ENCODE measurements at regions not wholly inside any gene's neighbourhood (a gene's known extent, or its start where the extent isn't known, plus 50 kb on each side); places are given as distances from the start of the nearest gene placed in this dataset.

DNA sequence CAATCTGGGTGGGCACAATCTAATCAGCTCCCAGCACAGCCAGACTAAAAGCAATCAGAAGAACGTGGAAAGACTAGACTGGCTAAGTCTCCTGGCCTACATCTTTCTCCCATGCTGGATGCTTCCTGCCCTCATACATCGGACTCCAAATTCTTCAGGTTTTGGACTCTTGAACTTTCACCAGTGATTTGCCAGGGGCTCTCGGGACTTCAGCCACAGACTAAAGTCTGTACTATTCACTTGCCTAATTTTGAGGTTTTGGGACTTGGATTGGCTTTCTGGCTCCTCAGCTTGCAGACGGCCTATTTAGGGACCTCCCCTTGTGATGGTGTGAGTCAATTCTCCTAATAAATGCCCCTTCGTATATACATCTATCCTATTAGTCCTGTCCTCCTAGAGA, 66.6 kb upstream of the SOX21 start:
- intact Hi-C loops (cut with micrococcal nuclease; ENCODE audit: unreplicated experiment) = no loop called here
- in situ Hi-C loops (cut with HindIII; ENCODE audit: low pct_unique_long_range_greater_than_20kb, low sequenced_read_pairs) = no loop called here
- Histone ChIP-seq H3K27ac (ENCODE audit: low read length) (no peak overlapping the region), H3K36me3 (ENCODE audit: control insufficient read depth, insufficient read depth, low read length) (no peaks in the 10 kb centered on the region), H3K4me1 (ENCODE audit: control insufficient read depth, insufficient read depth, low read length) (no peaks in the 10 kb centered on the region), H3K27me3 (ENCODE audit: control insufficient read depth, insufficient read depth, low read length) (no peaks in the 10 kb centered on the region), H3K4me3 (ENCODE audit: low read depth in 2 of 2, low read length in 2 of 2) (no peak overlapping the region), H3K9me3 (ENCODE audit: control insufficient read depth, insufficient read depth, low read depth, low read length) (no peaks in the 10 kb centered on the region)
- no TSS peak for BruUV-seq (replicated peaks)
- ATAC-seq (no peak), DNase-seq (ENCODE audit: low read depth, low spot score) (no peak)
- ChIA-PET CTCF (no interaction called here), POLR2A (no interaction called here)
- no peak for TF ChIP-seq CTCF (IDR thresholded peaks at IDR 0.05)
- TF ChIP-seq REST (IDR thresholded peaks at IDR 0.05; ENCODE audit: insufficient read depth in 1 of 2, low read depth in 2 of 2, low read length in 1 of 2) = no peak
- TF ChIP-seq POLR2AphosphoS5 (IDR thresholded peaks at IDR 0.05; ENCODE audit: low read depth, low read length) = no peak
- no peak for TF ChIP-seq TCF7L2 (IDR thresholded peaks at IDR 0.05; ENCODE audit: low read depth, low read length)
- TF ChIP-seq SIN3A (IDR thresholded peaks at IDR 0.05; ENCODE audit: borderline replicate concordance, insufficient read depth, low read depth, low read length) = no peak

GRCh38 chr13:94778585-94778984, 66.2 kb upstream of the SOX21 start:
- ChIA-PET CTCF (no interaction called here), POLR2A (no interaction called here)
- DNase-seq (ENCODE audit: low read depth, low spot score) (no peak), ATAC-seq (no peak)
- H3K4me3 ChIP-seq (ENCODE audit: low read depth in 2 of 2, low read length in 2 of 2) = no peak overlapping the region
- H3K4me1 ChIP-seq (ENCODE audit: control insufficient read depth, insufficient read depth, low read length) = no peaks in the 10 kb centered on the region
- TF ChIP-seq REST (IDR thresholded peaks at IDR 0.05; ENCODE audit: insufficient read depth in 1 of 2, low read depth in 2 of 2, low read length in 1 of 2) = no peak
- no peak for TF ChIP-seq POLR2AphosphoS5 (IDR thresholded peaks at IDR 0.05; ENCODE audit: low read depth, low read length)
- TF ChIP-seq SIN3A (IDR thresholded peaks at IDR 0.05; ENCODE audit: borderline replicate concordance, insufficient read depth, low read depth, low read length) = no peak
- TF ChIP-seq TCF7L2 (IDR thresholded peaks at IDR 0.05; ENCODE audit: low read depth, low read length) = no peak
- no peak for TF ChIP-seq CTCF (IDR thresholded peaks at IDR 0.05)
- H3K27me3 ChIP-seq (ENCODE audit: control insufficient read depth, insufficient read depth, low read length) = no peaks in the 10 kb centered on the region
- intact Hi-C loops (cut with micrococcal nuclease; ENCODE audit: unreplicated experiment) = no loop called here
- no peaks in the 10 kb centered on the region for H3K9me3 ChIP-seq (ENCODE audit: control insufficient read depth, insufficient read depth, low read depth, low read length)
- BruUV-seq (replicated peaks) = no TSS peak
- H3K36me3 ChIP-seq (ENCODE audit: control insufficient read depth, insufficient read depth, low read length) = no peaks in the 10 kb centered on the region
- in situ Hi-C loops (cut with HindIII; ENCODE audit: low pct_unique_long_range_greater_than_20kb, low sequenced_read_pairs) = no loop called here
- no peak overlapping the region for H3K27ac ChIP-seq (ENCODE audit: low read length)

Measured in Panc1 (cell line).